NCI-H345 treated with DMSO at 0.1 percent for 48 hours (cell line): ENCODE measurements at regions not wholly inside any gene's neighbourhood (a gene's known extent, or its start where the extent isn't known, plus 50 kb on each side); places are given as distances from the start of the nearest gene placed in this dataset.
"Not testable (repeated sequence)": the region's sequence is repeated elsewhere in the genome, so short reads cannot be mapped to it uniquely, and the experiment has no call there.

Experiments
- DNase-seq: peaks from one replicate; lab custom pipeline; 2025; ENCODE audit not compliant: unreplicated experiment; lab: John Stamatoyannopoulos, UW

DNA sequence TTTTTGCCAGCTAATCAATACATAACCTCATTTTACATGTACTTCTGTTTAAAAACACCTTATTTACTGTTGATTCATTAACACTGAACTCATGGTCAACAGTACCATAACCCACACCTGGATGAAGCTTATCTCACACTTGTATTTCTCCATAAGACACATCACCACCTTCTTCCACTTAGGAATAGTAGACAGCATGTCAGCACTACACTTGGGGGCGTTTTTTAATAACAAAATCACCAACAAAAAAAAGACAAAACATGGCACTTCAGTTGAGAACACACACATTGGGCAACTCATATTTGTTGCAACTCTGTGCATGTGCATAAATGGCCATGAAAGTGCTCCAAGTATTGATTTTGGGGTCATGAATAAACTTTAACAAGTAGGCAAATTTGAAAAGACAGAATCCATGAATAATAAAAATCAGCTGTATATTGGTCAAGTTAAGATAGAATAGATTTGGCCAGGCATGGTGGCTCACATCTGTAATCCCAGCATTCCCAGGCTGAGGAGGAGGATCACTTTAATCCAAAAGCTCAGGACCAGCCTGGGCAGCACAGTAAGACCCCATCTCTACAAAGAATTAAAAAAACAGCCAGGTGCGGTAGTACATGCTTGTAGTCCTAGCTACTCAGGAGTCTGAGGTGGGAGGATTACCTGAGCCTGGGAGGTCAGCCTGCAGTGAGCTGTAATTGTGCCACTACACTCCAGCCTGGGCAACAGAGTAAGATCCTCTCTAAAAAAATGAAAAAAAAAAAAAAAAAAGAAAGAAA lies 84.4 kb upstream of the SRD5A2 start:
- DNase-seq, result no peak

DNA sequence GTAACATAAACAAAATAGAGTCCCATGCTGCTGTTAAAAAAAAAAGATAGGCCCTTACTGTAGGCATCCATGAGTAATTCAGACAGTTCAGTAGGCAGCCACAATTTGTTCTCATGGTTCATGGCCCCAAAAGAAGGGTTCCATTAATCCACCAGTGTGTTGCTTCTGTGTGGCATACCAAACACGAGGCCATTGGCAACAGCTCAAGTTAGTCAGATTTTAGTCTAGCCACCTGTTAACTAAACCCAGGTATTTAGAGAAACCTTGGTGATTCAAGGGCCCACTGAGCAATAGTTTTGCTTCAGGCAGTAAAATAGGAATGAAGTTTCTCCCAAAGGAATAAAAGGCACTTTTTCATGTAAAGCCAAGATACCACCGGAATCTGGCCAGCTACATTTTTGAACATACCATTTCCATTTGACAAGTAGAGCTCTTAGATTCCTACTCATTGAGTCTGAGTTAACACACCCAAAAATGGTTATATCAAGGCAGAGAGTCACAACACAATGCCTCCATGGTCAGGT lies 80.1 kb upstream of the SRD5A2 start:
- no peak for DNase-seq

DNA sequence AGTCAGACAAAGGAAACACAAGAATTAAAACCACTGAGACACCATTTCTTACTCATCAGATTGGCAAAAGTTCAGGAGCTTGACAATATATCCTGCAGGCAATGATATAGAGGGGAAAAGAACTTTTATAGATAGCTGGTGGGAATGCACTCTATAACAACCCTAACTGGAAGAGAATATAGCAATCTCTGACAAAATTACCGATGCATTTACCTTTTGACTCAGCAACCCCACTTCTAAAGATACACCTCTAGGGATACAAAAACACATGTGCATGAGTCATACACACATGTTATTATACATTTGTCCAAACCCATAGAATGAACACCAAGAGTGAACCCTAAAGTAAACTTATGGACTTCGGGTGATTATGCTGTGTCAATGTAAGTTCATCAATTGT lies 79.4 kb upstream of the SRD5A2 start:
- DNase-seq, result no peak

DNA sequence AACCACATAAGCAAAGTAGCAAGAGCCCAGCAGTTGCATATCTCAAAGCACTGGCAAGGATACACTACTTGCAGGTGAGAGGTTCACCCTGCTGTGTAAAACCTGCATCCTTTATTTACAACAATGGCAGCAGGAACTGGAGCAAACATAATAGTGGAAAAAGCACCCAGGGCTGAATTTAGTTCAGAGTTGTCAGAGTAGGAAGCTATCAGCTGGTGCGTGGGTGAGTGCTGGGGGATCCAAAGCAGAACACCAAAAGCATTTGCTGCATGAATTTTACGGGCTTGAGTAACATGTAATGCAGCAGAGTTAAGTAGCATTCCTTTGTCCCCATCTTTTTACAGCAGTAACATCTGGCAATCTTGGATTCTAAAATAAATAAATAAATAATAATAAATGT lies 73.5 kb upstream of the SRD5A2 start:
- no peak for DNase-seq

DNA sequence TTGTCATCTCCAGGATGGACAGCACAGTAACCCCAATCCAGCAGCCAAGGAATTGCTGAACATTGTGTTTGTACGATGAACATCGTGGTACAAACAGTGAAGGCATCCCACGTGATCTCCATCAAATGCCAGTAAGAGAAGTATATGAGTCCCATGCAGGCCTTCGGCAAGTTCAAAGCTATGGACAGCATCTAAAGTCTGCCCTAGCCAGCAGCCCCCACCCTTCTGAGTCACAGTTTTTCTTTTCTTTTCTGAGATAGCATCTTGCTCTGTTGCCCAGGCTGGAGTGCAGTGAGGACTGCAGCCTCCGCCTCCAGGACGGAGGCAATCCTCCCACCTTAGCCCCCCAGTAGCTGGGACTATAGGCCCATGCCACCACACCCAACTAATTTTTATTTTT lies 71.0 kb upstream of the SRD5A2 start:
- no peak for DNase-seq

DNA sequence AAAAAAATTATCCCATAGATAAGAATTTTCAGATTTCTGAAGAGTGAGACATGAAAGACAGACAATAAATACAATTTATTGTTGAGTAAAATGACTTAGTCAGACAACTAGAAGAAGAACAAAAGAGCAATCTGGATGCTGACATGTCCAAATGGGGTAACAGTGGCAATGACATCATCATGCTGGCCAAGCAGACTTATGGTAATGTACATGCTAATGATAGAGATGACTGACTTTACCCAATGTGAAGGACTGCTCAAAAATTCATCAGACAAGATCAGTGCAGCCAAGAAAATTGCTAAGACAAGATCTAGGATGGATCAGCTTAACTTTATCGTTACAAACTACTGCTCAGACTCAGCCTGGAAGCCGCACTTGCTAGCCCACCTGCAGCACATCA lies 70.5 kb upstream of the SRD5A2 start:
- no peak for DNase-seq

DNA sequence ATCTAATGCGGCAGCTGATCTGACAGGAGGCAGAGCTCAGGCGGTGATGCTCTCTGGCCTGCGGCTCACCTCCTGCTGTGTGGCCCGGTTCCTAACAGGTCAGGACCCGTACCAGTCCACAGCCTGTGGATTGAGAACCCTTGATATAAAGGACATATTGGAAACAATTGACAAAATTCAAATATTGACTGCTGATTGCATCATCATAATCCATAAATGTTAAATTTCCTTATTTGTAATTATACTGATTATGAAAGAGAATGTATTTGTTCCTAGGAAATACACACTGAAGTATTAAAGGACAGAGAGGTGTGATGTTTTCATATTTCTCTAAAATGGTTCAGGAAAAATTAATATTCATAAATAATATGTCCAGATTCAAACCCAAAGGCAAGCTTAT lies 63.8 kb upstream of the SRD5A2 start:
- no peak for DNase-seq

DNA sequence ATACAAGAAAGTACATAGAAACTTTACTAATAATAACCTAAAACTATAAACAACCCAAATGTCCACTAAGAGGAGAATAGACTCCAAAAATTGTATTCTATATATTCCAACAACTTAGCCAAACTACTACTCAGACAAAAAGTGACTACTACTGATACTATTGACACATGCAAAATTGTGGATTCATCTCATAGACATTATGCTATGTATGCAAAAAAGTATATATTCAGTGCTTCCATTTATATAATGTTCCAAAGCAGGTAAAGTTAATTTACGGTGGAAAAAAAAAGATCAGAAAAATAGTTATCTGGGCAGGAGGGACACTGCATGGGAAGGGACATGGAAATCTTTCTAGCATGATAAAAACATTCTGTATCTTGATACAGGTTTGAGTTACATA lies 62.0 kb upstream of the SRD5A2 start:
- no peak for DNase-seq

DNA sequence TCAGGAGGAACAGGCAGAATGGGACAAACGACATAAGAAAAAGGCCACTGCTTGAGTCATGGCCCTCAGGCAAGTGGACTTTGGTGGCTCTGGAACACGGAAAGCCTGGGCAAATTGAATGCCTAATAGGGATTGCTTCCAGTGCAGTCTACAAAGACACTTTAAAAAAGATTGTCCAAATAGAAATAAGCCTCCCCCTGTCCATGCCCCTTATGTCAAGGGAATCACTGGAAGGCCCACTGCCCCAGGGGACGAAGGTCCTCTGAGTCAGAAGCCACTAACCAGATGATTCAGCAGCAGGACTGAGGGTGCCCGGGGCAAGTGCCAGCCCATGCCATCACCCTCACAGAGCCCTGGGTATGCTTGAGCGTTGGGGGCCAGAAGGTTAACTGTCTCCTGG lies 51.5 kb upstream of the SRD5A2 start:
- not testable (repeated sequence) for DNase-seq
